ENCODE measurements at regions not wholly inside any gene's neighbourhood (a gene's known extent, or its start where the extent isn't known, plus 50 kb on each side); places are given as distances from the start of the nearest gene placed in this dataset.

DNA sequence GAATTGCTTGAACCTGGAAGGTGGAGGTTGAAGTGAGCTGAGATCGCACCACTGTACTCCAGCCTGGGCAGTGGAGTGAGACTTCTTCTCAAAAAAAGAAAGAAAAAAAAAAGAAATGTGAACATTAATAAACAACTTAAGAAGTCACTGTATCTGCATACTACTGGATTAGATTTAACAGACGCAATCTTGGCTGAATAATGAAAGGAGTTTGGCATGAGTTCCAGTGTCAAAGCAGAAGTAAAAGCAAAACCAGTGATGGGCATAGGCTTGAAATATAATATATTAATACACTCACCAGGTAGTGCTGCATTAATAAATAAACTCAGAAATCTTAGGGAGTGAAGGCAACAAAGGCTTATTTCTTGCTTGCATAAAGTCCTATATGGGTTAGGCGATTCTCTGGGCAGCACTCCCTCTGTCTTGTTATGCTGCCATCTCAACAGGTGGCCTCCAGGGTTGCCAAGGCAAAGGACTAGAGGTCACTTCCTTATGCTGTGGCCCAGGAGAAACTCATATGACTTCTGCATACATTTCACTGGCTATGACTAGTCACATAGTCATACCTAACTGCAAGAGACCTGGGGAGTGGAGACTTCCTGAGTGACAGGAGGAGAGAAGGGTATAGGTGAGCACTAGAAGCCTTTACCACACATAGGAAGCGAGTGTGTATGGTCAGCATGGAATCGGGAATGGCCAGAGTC, 296.2 kb upstream of the SPRED2 start:
- H4K8ac ChIP-seq (ENCODE audit: low read depth, low read length), result no peak overlapping the region
- no peak overlapping the region for H2AK5ac ChIP-seq (ENCODE audit: low read length)
- H3K79me2 ChIP-seq (ENCODE audit: control insufficient read depth, insufficient read depth, low read length), result no peaks in the 10 kb centered on the region
- H3K23ac ChIP-seq (ENCODE audit: low read length), result no peak overlapping the region
- H4K5ac ChIP-seq (ENCODE audit: low read length), result no peak overlapping the region
- H3K79me1 ChIP-seq (ENCODE audit: low read length), result no peaks in the 10 kb centered on the region
- H2BK15ac ChIP-seq (replicated peaks; ENCODE audit: low read depth), result no peak overlapping the region
- no peaks in the 10 kb centered on the region for H3K27me3 ChIP-seq (ENCODE audit: insufficient read depth, low read length, poor library complexity)
- H3K18ac ChIP-seq (ENCODE audit: low read length), result no peak overlapping the region
- no peak overlapping the region for H3K4me2 ChIP-seq (ENCODE audit: low read length)
- no peaks in the 10 kb centered on the region for H3K4me1 ChIP-seq (ENCODE audit: control insufficient read depth, low read depth, low read length)
- no peak overlapping the region for H3K4me3 ChIP-seq (ENCODE audit: low read length)
- H3K4ac ChIP-seq (ENCODE audit: low read depth, low read length), result no peak overlapping the region
- no peak for DNase-seq
- H2BK120ac ChIP-seq (ENCODE audit: low read depth, low read length), result no peak overlapping the region
- no peak overlapping the region for H3K56ac ChIP-seq (ENCODE audit: low read length)
- no peaks in the 10 kb centered on the region for H3K36me3 ChIP-seq (ENCODE audit: control insufficient read depth, insufficient read depth, low read length)
- no peak overlapping the region for H2BK5ac ChIP-seq (ENCODE audit: low read length)
- no CpG with 5 or more reads among the region's 5 CpGs for WGBS (ENCODE audit: extremely low coverage, insufficient coverage, low lambda C conversion rate)
- H3K27ac ChIP-seq (ENCODE audit: low read depth, low read length), result no peak overlapping the region
- H3K9ac ChIP-seq (ENCODE audit: low read length), result no peak overlapping the region

DNA sequence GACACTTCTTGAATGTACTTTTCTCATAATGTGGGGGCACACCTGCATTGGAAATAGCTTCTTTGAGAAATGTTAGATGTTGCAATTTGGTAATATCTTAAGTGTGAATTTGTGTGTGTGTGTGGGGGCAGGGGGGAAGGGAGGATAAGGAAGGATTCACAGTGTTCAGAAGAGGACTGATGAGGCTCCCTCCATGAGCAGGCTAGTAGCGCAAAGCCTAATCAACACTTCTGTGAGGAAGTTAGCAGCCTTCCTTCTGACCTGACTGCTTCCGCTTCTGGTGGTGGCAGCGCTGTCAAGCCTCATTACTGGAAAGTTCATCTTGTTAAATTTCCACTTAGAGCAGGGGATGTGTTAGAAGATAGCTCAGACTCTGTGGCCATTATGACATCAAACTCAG, 295.4 kb upstream of the SPRED2 start:
- H3K56ac ChIP-seq (ENCODE audit: low read length), result no peak overlapping the region
- H3K4me1 ChIP-seq (ENCODE audit: control insufficient read depth, low read depth, low read length), result no peaks in the 10 kb centered on the region
- no peak overlapping the region for H3K4me3 ChIP-seq (ENCODE audit: low read length)
- no peak overlapping the region for H3K4me2 ChIP-seq (ENCODE audit: low read length)
- no peak overlapping the region for H3K23ac ChIP-seq (ENCODE audit: low read length)
- H4K8ac ChIP-seq (ENCODE audit: low read depth, low read length), result no peak overlapping the region
- no peaks in the 10 kb centered on the region for H3K36me3 ChIP-seq (ENCODE audit: control insufficient read depth, insufficient read depth, low read length)
- DNase-seq, result peak; percentile 5
- WGBS (ENCODE audit: extremely low coverage, insufficient coverage, low lambda C conversion rate), result no CpG with 5 or more reads among the region's 3 CpGs
- no peak overlapping the region for H2BK5ac ChIP-seq (ENCODE audit: low read length)
- no peak overlapping the region for H4K5ac ChIP-seq (ENCODE audit: low read length)
- H3K27ac ChIP-seq (ENCODE audit: low read depth, low read length), result no peak overlapping the region
- no peak overlapping the region for H3K18ac ChIP-seq (ENCODE audit: low read length)
- H3K79me1 ChIP-seq (ENCODE audit: low read length), result no peaks in the 10 kb centered on the region
- H2AK5ac ChIP-seq (ENCODE audit: low read length), result no peak overlapping the region
- H3K79me2 ChIP-seq (ENCODE audit: control insufficient read depth, insufficient read depth, low read length), result no peaks in the 10 kb centered on the region
- no peak overlapping the region for H3K4ac ChIP-seq (ENCODE audit: low read depth, low read length)
- H2BK120ac ChIP-seq (ENCODE audit: low read depth, low read length), result no peak overlapping the region
- no peak overlapping the region for H3K9ac ChIP-seq (ENCODE audit: low read length)
- H2BK15ac ChIP-seq (replicated peaks; ENCODE audit: low read depth), result no peak overlapping the region
- H3K27me3 ChIP-seq (ENCODE audit: insufficient read depth, low read length, poor library complexity), result no peaks in the 10 kb centered on the region

DNA sequence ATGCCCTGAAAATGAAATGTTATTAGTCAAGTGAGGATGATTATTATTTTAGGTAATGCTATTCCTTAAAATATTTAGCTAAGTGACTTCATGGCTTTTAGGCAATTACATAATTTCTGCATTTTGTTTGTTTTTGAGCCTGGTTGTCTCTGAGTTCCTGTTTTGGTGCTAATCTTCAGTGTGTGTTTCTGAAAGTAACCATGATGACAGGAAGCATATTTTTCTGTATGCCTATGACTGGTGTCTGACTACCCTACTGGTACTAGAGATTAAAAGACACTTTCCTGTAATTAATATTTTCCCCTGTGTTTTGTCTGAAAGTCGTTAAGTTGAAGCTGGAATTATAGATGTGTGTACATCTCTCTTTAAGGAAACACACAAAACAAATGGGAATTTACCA, 295.0 kb upstream of the SPRED2 start:
- H3K23ac ChIP-seq (ENCODE audit: low read length), result no peak overlapping the region
- no peak for DNase-seq
- no peak overlapping the region for H3K4me2 ChIP-seq (ENCODE audit: low read length)
- H3K36me3 ChIP-seq (ENCODE audit: control insufficient read depth, insufficient read depth, low read length), result no peaks in the 10 kb centered on the region
- H4K5ac ChIP-seq (ENCODE audit: low read length), result no peak overlapping the region
- H3K18ac ChIP-seq (ENCODE audit: low read length), result no peak overlapping the region
- no peak overlapping the region for H3K4ac ChIP-seq (ENCODE audit: low read depth, low read length)
- no peak overlapping the region for H2AK5ac ChIP-seq (ENCODE audit: low read length)
- H3K27ac ChIP-seq (ENCODE audit: low read depth, low read length), result no peak overlapping the region
- H3K9ac ChIP-seq (ENCODE audit: low read length), result no peak overlapping the region
- no peaks in the 10 kb centered on the region for H3K79me1 ChIP-seq (ENCODE audit: low read length)
- no peak overlapping the region for H3K56ac ChIP-seq (ENCODE audit: low read length)
- H3K4me1 ChIP-seq (ENCODE audit: control insufficient read depth, low read depth, low read length), result no peaks in the 10 kb centered on the region
- no peak overlapping the region for H2BK15ac ChIP-seq (replicated peaks; ENCODE audit: low read depth)
- no peak overlapping the region for H4K8ac ChIP-seq (ENCODE audit: low read depth, low read length)
- H3K4me3 ChIP-seq (ENCODE audit: low read length), result no peak overlapping the region
- WGBS (ENCODE audit: extremely low coverage, insufficient coverage, low lambda C conversion rate), result no CpG with 5 or more reads among the region's 1 CpG
- H3K79me2 ChIP-seq (ENCODE audit: control insufficient read depth, insufficient read depth, low read length), result no peaks in the 10 kb centered on the region
- H2BK5ac ChIP-seq (ENCODE audit: low read length), result no peak overlapping the region
- H2BK120ac ChIP-seq (ENCODE audit: low read depth, low read length), result no peak overlapping the region
- no peaks in the 10 kb centered on the region for H3K27me3 ChIP-seq (ENCODE audit: insufficient read depth, low read length, poor library complexity)

DNA sequence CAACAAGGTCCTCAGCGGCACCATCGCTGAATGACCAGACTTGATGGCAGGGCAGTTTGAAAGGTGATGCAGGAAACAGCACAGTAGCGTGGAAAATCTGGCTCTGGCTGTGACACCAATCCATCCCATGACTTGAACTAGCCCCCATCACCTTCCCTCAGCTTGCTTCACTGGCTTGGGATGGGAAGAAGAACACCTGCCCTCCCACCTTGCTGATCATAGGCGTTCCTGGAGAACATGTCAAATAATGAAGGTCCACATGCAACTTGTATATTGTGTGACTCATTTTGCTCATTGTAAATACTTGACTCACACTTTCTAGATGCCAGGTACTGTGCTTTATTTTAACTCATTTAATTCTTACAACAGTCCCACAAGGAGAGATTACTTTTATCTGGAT, 292.4 kb upstream of the SPRED2 start:
- DNase-seq, result no peak
- peak overlapping the region; percentile 11 for H3K23ac ChIP-seq (ENCODE audit: low read length)
- no peak overlapping the region for H3K18ac ChIP-seq (ENCODE audit: low read length)
- no peak overlapping the region for H2AK5ac ChIP-seq (ENCODE audit: low read length)
- no peaks in the 10 kb centered on the region for H3K79me2 ChIP-seq (ENCODE audit: control insufficient read depth, insufficient read depth, low read length)
- H3K79me1 ChIP-seq (ENCODE audit: low read length), result no peaks in the 10 kb centered on the region
- no peak overlapping the region for H4K8ac ChIP-seq (ENCODE audit: low read depth, low read length)
- no peak overlapping the region for H3K4me3 ChIP-seq (ENCODE audit: low read length)
- H3K4ac ChIP-seq (ENCODE audit: low read depth, low read length), result no peak overlapping the region
- no peak overlapping the region for H4K5ac ChIP-seq (ENCODE audit: low read length)
- WGBS (ENCODE audit: extremely low coverage, insufficient coverage, low lambda C conversion rate), result no CpG with 5 or more reads among the region's 4 CpGs
- no peaks in the 10 kb centered on the region for H3K27me3 ChIP-seq (ENCODE audit: insufficient read depth, low read length, poor library complexity)
- no peaks in the 10 kb centered on the region for H3K36me3 ChIP-seq (ENCODE audit: control insufficient read depth, insufficient read depth, low read length)
- H2BK120ac ChIP-seq (ENCODE audit: low read depth, low read length), result no peak overlapping the region
- no peak overlapping the region for H2BK15ac ChIP-seq (replicated peaks; ENCODE audit: low read depth)
- no peak overlapping the region for H3K27ac ChIP-seq (ENCODE audit: low read depth, low read length)
- H2BK5ac ChIP-seq (ENCODE audit: low read length), result no peak overlapping the region
- no peak overlapping the region for H3K4me2 ChIP-seq (ENCODE audit: low read length)
- no peaks in the 10 kb centered on the region for H3K4me1 ChIP-seq (ENCODE audit: control insufficient read depth, low read depth, low read length)
- no peak overlapping the region for H3K9ac ChIP-seq (ENCODE audit: low read length)
- H3K56ac ChIP-seq (ENCODE audit: low read length), result no peak overlapping the region

DNA sequence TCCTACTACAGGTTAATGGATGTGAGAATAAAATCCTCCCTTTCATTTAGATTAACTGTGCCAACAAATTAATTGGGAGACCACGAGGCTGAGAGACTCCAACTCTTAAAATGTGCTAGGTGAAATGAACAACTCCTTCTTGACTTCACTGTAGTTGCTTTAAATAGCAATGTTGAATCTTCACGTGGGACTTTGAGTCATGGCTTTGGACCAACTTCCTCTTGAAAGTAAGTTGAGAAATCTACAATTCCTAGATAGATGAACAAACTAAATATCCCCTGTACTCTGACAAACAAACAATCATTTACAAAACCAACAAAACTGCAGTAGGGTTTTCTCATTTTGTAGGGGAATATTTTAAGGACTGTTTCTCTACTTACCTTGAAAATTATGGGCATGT, 291.9 kb upstream of the SPRED2 start:
- Histone ChIP-seq H3K9ac (ENCODE audit: low read length) (no peak overlapping the region), H3K4ac (ENCODE audit: low read depth, low read length) (no peak overlapping the region), H3K36me3 (ENCODE audit: control insufficient read depth, insufficient read depth, low read length) (no peaks in the 10 kb centered on the region), H3K23ac (ENCODE audit: low read length) (no peak overlapping the region), H2BK120ac (ENCODE audit: low read depth, low read length) (no peak overlapping the region), H3K18ac (ENCODE audit: low read length) (no peak overlapping the region), H3K56ac (ENCODE audit: low read length) (no peak overlapping the region), H3K27ac (ENCODE audit: low read depth, low read length) (no peak overlapping the region), H3K79me2 (ENCODE audit: control insufficient read depth, insufficient read depth, low read length) (no peaks in the 10 kb centered on the region), H3K79me1 (ENCODE audit: low read length) (no peaks in the 10 kb centered on the region), H3K4me2 (ENCODE audit: low read length) (no peak overlapping the region), H2AK5ac (ENCODE audit: low read length) (no peak overlapping the region), H4K8ac (ENCODE audit: low read depth, low read length) (no peak overlapping the region), H3K4me1 (ENCODE audit: control insufficient read depth, low read depth, low read length) (no peaks in the 10 kb centered on the region), H3K27me3 (ENCODE audit: insufficient read depth, low read length, poor library complexity) (no peaks in the 10 kb centered on the region), H3K4me3 (ENCODE audit: low read length) (no peak overlapping the region), H2BK5ac (ENCODE audit: low read length) (no peak overlapping the region), H2BK15ac (replicated peaks; ENCODE audit: low read depth) (no peak overlapping the region), H4K5ac (ENCODE audit: low read length) (no peak overlapping the region)
- WGBS (ENCODE audit: extremely low coverage, insufficient coverage, low lambda C conversion rate), result no CpG with 5 or more reads among the region's 2 CpGs
- DNase-seq, result no peak

Measured in mesendoderm (in vitro differentiated cells).